HG02973 (cell line): ENCODE measurements at regions not wholly inside any gene's neighbourhood (a gene's known extent, or its start where the extent isn't known, plus 50 kb on each side); places are given as distances from the start of the nearest gene placed in this dataset.

ENCODE experiments used
- ATAC-seq: cut with Tn5 transposase; IDR thresholded peaks from one replicate; pipeline ENCODE4 v1.9.1; 2021; ENCODE audit warnings: moderate library complexity; ENCODE audit not compliant: unreplicated experiment

- no peak for ATAC-seq
These were observed 684.6 kb downstream of the ARAP2 start for GRCh38 chr4:35559559-35560365.

- ATAC-seq = no peak
These were observed 681.5 kb downstream of the ARAP2 start for GRCh38 chr4:35562861-35563260.

- no peak for ATAC-seq
These were observed 678.7 kb downstream of the ARAP2 start for GRCh38 chr4:35565640-35566039.

GRCh38 chr4:35591035-35591434 lies 653.3 kb downstream of the ARAP2 start:
- no peak for ATAC-seq

GRCh38 chr4:35604252-35604651 lies 640.1 kb downstream of the ARAP2 start:
- ATAC-seq = no peak

GRCh38 chr4:35604724-35605123 lies 639.6 kb downstream of the ARAP2 start:
- ATAC-seq = no peak

GRCh38 chr4:35608205-35608604 lies 636.1 kb downstream of the ARAP2 start:
- no peak for ATAC-seq

GRCh38 chr4:35614120-35614519 lies 630.2 kb downstream of the ARAP2 start:
- ATAC-seq = no peak

- no peak for ATAC-seq
These were observed 604.4 kb downstream of the ARAP2 start for GRCh38 chr4:35639929-35640328.

GRCh38 chr4:35643661-35644060 lies 600.7 kb downstream of the ARAP2 start:
- ATAC-seq = no peak

GRCh38 chr4:35644591-35644990 lies 599.7 kb downstream of the ARAP2 start:
- ATAC-seq = no peak

- no peak for ATAC-seq
These were observed 595.3 kb downstream of the ARAP2 start for GRCh38 chr4:35649011-35649410.

- ATAC-seq = no peak
These were observed 594.5 kb downstream of the ARAP2 start for GRCh38 chr4:35649778-35650177.

- no peak for ATAC-seq
These were observed 592.1 kb downstream of the ARAP2 start for GRCh38 chr4:35652197-35652596.

GRCh38 chr4:35653451-35653850 lies 590.9 kb downstream of the ARAP2 start:
- no peak for ATAC-seq

- no peak for ATAC-seq
These were observed 571.2 kb downstream of the ARAP2 start for GRCh38 chr4:35673137-35673536.

- ATAC-seq = no peak
These were observed 559.6 kb downstream of the ARAP2 start for GRCh38 chr4:35684755-35685154.

GRCh38 chr4:35689870-35690269 lies 554.4 kb downstream of the ARAP2 start:
- ATAC-seq = no peak

GRCh38 chr4:35690271-35690670 lies 554.0 kb downstream of the ARAP2 start:
- ATAC-seq = no peak

- no peak for ATAC-seq
These were observed 549.3 kb downstream of the ARAP2 start for GRCh38 chr4:35695003-35695402.

GRCh38 chr4:35695421-35695820 lies 548.9 kb downstream of the ARAP2 start:
- no peak for ATAC-seq

GRCh38 chr4:35697210-35697736 lies 547.0 kb downstream of the ARAP2 start:
- ATAC-seq = no peak

- no peak for ATAC-seq
These were observed 543.7 kb downstream of the ARAP2 start for GRCh38 chr4:35700663-35701062.
